ENCODE measurements at regions not wholly inside any gene's neighbourhood (a gene's known extent, or its start where the extent isn't known, plus 50 kb on each side); places are given as distances from the start of the nearest gene placed in this dataset.

DNA sequence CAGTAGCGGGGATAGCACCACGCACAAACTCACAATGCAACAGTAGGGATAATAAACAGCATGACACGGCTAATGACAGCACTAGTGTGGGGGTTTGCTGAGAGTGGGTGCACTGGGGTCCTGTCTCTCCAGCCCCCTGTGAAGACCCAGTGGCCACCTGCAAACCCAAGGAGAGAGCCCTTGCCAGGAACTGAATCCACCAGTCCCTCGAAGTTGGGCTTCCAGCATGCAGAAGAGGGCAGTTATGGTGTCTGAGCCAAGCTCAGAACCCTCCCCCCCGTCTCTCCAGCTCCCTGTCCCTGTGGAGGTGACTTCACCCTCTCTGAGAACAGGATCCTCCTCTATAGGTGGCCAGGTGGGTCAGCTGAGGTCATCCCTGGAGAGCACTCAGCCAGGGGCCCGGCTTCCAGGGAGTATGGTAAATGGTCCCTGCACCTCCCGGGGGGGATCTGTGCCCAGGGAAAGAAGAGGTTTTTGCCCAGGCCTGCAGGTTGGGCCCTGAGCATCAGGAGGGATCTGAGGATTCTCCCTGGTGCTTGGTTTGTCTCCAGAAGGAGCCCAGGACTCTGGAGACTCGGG is 86.3 kb upstream of the PRR5 start:
- CTCF ChIA-PET: no interaction called here
- POLR2A ChIA-PET: no interaction called here
- BruUV-seq (replicated peaks): no TSS peak

More for the DNA sequence above, 86.3 kb upstream of the PRR5 start:
- no peak overlapping the region for H3K4me3 ChIP-seq (replicated peaks in 1 of 2; ENCODE audit: low read depth in 1 of 2, low read length in 2 of 2)
- ATAC-seq: no peak
- H3K9ac ChIP-seq (ENCODE audit: low read length): no peak overlapping the region
- RAD21 ChIA-PET (ENCODE audit: low non-redundant PET in 1 of 2, low total read pairs in 2 of 2, uncharacterized antibody in 2 of 2, unreplicated experiment in 2 of 2): no interaction called here
- no peaks in the 10 kb centered on the region for H3K27me3 ChIP-seq (ENCODE audit: insufficient read depth, low read length)
- no peaks in the 10 kb centered on the region for H3K36me3 ChIP-seq (ENCODE audit: control insufficient read depth in 1 of 2, insufficient read depth in 2 of 2, low read length in 2 of 2)
- no peak overlapping the region for H3K4me2 ChIP-seq (ENCODE audit: low read length)
- no peak for DNase-seq (ENCODE audit: low read depth, low spot score)
- intact Hi-C loops (cut with micrococcal nuclease): no loop called here
- no peak overlapping the region for H2AFZ ChIP-seq (ENCODE audit: low read depth, low read length, poor library complexity, severe bottlenecking)
- no peaks in the 10 kb centered on the region for H3K79me2 ChIP-seq (ENCODE audit: insufficient read depth, low read length)
- H3K9me3 ChIP-seq (ENCODE audit: control insufficient read depth in 1 of 2, insufficient read depth in 1 of 2, low read depth in 1 of 2, low read length in 2 of 2): peaks cover 4 to 8% of the 10 kb centered on the region in 2 experiments; a peak in 2 of 4 replicates
- no peaks in the 10 kb centered on the region for H4K20me1 ChIP-seq (ENCODE audit: insufficient read depth)
- TF ChIP-seq EZH2 (IDR thresholded peaks at IDR 0.05) (no peak), POLR2A (IDR thresholded peaks at IDR 0.05; ENCODE audit: borderline replicate concordance, extremely low read depth, insufficient read depth, insufficient read length) (no peak), SIN3A (IDR thresholded peaks at IDR 0.05; ENCODE audit: low read depth) (no peak), ZFX (IDR thresholded peaks at IDR 0.05) (no peak), SP1 (IDR thresholded peaks at IDR 0.05; ENCODE audit: low read depth) (no peak), EZH2phosphoT487 (IDR thresholded peaks at IDR 0.05; ENCODE audit: borderline replicate concordance) (no peak), POLR2AphosphoS5 (IDR thresholded peaks at IDR 0.05; ENCODE audit: low read depth, low read length) (no peak)
- TF ChIP-seq, protein P1, sequence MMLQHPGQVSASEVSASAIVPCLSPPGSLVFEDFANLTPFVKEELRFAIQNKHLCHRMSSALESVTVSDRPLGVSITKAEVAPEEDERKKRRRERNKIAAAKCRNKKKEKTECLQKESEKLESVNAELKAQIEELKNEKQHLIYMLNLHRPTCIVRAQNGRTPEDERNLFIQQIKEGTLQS (IDR thresholded peaks at IDR 0.05): no peak
- TF ChIP-seq, protein P2, sequence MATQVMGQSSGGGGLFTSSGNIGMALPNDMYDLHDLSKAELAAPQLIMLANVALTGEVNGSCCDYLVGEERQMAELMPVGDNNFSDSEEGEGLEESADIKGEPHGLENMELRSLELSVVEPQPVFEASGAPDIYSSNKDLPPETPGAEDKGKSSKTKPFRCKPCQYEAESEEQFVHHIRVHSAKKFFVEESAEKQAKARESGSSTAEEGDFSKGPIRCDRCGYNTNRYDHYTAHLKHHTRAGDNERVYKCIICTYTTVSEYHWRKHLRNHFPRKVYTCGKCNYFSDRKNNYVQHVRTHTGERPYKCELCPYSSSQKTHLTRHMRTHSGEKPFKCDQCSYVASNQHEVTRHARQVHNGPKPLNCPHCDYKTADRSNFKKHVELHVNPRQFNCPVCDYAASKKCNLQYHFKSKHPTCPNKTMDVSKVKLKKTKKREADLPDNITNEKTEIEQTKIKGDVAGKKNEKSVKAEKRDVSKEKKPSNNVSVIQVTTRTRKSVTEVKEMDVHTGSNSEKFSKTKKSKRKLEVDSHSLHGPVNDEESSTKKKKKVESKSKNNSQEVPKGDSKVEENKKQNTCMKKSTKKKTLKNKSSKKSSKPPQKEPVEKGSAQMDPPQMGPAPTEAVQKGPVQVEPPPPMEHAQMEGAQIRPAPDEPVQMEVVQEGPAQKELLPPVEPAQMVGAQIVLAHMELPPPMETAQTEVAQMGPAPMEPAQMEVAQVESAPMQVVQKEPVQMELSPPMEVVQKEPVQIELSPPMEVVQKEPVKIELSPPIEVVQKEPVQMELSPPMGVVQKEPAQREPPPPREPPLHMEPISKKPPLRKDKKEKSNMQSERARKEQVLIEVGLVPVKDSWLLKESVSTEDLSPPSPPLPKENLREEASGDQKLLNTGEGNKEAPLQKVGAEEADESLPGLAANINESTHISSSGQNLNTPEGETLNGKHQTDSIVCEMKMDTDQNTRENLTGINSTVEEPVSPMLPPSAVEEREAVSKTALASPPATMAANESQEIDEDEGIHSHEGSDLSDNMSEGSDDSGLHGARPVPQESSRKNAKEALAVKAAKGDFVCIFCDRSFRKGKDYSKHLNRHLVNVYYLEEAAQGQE (IDR thresholded peaks at IDR 0.05; ENCODE audit: low read depth): no peak
- TF ChIP-seq, protein P3, sequence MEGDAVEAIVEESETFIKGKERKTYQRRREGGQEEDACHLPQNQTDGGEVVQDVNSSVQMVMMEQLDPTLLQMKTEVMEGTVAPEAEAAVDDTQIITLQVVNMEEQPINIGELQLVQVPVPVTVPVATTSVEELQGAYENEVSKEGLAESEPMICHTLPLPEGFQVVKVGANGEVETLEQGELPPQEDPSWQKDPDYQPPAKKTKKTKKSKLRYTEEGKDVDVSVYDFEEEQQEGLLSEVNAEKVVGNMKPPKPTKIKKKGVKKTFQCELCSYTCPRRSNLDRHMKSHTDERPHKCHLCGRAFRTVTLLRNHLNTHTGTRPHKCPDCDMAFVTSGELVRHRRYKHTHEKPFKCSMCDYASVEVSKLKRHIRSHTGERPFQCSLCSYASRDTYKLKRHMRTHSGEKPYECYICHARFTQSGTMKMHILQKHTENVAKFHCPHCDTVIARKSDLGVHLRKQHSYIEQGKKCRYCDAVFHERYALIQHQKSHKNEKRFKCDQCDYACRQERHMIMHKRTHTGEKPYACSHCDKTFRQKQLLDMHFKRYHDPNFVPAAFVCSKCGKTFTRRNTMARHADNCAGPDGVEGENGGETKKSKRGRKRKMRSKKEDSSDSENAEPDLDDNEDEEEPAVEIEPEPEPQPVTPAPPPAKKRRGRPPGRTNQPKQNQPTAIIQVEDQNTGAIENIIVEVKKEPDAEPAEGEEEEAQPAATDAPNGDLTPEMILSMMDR (IDR thresholded peaks at IDR 0.05 in 2 of 3, conservative IDR thresholded peaks at IDR 0.05 in 1 of 3; ENCODE audit: borderline replicate concordance in 1 of 3, insufficient read depth in 1 of 3, low read depth in 2 of 3, low read length in 2 of 3): no peak
- H3K4me1 ChIP-seq (ENCODE audit: control insufficient read depth in 1 of 2, insufficient read depth in 2 of 2, low read length in 2 of 2): no peaks in the 10 kb centered on the region
- no peak overlapping the region for H3K27ac ChIP-seq (ENCODE audit: low read depth, low read length)
- H3K9me2 ChIP-seq (ENCODE audit: insufficient read depth): no peaks in the 10 kb centered on the region
